NCI-H82 treated with DMSO at 0.1 percent for 48 hours (cell line): ENCODE measurements at regions not wholly inside any gene's neighbourhood (a gene's known extent, or its start where the extent isn't known, plus 50 kb on each side); places are given as distances from the start of the nearest gene placed in this dataset.
"Not testable (repeated sequence)": the region's sequence is repeated elsewhere in the genome, so short reads cannot be mapped to it uniquely, and the experiment has no call there.

Experiments
- DNase-seq: peaks from one replicate; lab custom pipeline; 2025; ENCODE audit not compliant: unreplicated experiment; lab: John Stamatoyannopoulos, UW

- DNase-seq = not testable (repeated sequence)
These were observed 51.2 kb upstream of the MB21D2 start for GRCh38 chr3:192968901-192969300.

GRCh38 chr3:192980632-192981031 is 63.0 kb upstream of the MB21D2 start:
- DNase-seq = no peak

GRCh38 chr3:192986379-192986778 is 68.7 kb upstream of the MB21D2 start:
- no peak for DNase-seq

GRCh38 chr3:192991356-192991755 is 73.7 kb upstream of the MB21D2 start:
- no peak for DNase-seq

- DNase-seq = no peak
These were observed 74.7 kb upstream of the MB21D2 start for GRCh38 chr3:192992361-192992760.

GRCh38 chr3:192993411-192993810 is 75.8 kb upstream of the MB21D2 start:
- no peak for DNase-seq

GRCh38 chr3:193001113-193001512 is 83.5 kb upstream of the MB21D2 start:
- DNase-seq = peak; percentile 28

- DNase-seq = not testable (repeated sequence)
These were observed 86.0 kb upstream of the MB21D2 start for GRCh38 chr3:193003624-193004023.

GRCh38 chr3:193008654-193009053 is 91.0 kb upstream of the MB21D2 start:
- DNase-seq = no peak

- no peak for DNase-seq
These were observed 92.5 kb upstream of the MB21D2 start for GRCh38 chr3:193010191-193010590.

GRCh38 chr3:193011958-193012357 is 94.3 kb upstream of the MB21D2 start:
- no peak for DNase-seq

GRCh38 chr3:193014902-193015301 is 97.2 kb upstream of the MB21D2 start:
- DNase-seq = no peak

- no peak for DNase-seq
These were observed 98.8 kb upstream of the MB21D2 start for GRCh38 chr3:193016437-193016901.

- DNase-seq = peak; percentile 96
These were observed 103.9 kb upstream of the MB21D2 start for GRCh38 chr3:193021506-193022010.

- no peak for DNase-seq
These were observed 105.6 kb upstream of the MB21D2 start for GRCh38 chr3:193023218-193023617.

- DNase-seq = no peak
These were observed 110.6 kb upstream of the MB21D2 start for GRCh38 chr3:193028258-193028657.

GRCh38 chr3:193029800-193030199 is 112.1 kb upstream of the MB21D2 start:
- no peak for DNase-seq

GRCh38 chr3:193030276-193030675 is 112.6 kb upstream of the MB21D2 start:
- no peak for DNase-seq

GRCh38 chr3:193031911-193032310 is 114.3 kb upstream of the MB21D2 start:
- no peak for DNase-seq

- DNase-seq = no peak
These were observed 115.6 kb upstream of the MB21D2 start for GRCh38 chr3:193033226-193033780.

GRCh38 chr3:193037828-193038227 is 120.2 kb upstream of the MB21D2 start:
- DNase-seq = not testable (repeated sequence)

GRCh38 chr3:193039058-193039457 is 121.4 kb upstream of the MB21D2 start:
- no peak for DNase-seq
